HL-60 (cell line): ENCODE measurements at regions not wholly inside any gene's neighbourhood (a gene's known extent, or its start where the extent isn't known, plus 50 kb on each side); places are given as distances from the start of the nearest gene placed in this dataset.

ENCODE experiments used
- CTCF ChIP-seq: IDR thresholded peaks from one replicate; pipeline ENCODE4 v1.5.1; 2011; ENCODE audit warnings: low read length, control low read depth, inconsistent platforms; ENCODE audit not compliant: insufficient read depth
- GABPA ChIP-seq: IDR thresholded peaks from 2 replicates; pipeline ENCODE4 v1.6.1; 2012; ENCODE audit warnings: low read depth
- POLR2AphosphoS5 ChIP-seq: IDR thresholded peaks from 2 replicates; pipeline ENCODE4 v1.6.1; 2012; ENCODE audit warnings: low read depth

GRCh38 chr5:85159395-85159794 is 774.7 kb upstream of the EDIL3 start:
- no peak for TF ChIP-seq CTCF
- no peak for TF ChIP-seq GABPA
- TF ChIP-seq POLR2AphosphoS5, result no peak
